ENCODE measurements at regions not wholly inside any gene's neighbourhood (a gene's known extent, or its start where the extent isn't known, plus 50 kb on each side); places are given as distances from the start of the nearest gene placed in this dataset.
"Not testable (repeated sequence)": the region's sequence is repeated elsewhere in the genome, so short reads cannot be mapped to it uniquely, and the experiment has no call there.

DNA sequence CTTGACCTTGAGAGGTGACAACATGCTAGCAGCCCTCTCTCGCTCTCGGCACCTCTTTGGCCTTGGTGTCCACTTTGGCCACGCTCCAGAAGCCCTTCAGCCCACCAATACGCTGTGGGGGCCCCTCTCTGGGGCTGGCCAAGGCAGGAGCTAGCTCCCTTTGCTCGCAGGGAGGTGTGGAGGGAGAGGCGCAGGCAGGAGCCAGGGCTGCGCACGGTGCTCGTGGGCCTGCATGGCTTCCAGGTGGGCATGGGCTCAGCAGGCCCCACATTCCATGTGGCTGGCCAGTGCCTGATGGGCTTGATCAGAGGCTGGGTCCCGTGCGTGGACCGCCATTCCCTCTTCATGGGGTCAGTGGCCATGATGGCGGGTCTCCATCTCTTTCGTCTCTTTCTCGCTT, 1237.0 kb upstream of the USP15 start:
- no peak for DNase-seq (ENCODE audit: low read depth)

DNA sequence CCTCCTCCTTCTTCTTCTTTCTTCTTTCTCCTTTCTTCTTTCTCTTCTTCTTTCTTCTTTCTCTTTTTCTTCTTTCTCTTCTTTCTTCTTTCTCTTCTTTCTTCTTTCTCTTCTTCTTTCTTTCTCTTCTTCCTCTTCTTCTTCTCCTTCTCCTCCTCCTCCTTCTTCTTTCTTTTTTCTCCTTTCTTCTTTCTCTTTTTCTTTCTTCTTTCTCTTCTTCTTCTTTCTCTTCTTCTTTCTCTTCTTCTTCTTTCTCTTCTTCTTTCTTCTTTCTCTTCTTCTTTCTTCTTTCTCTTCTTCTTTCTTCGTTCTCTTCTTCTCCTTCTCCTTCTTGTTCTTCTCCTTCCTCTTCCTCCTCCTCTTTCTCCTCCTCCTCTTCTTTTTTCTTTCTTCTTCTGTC, 1230.7 kb upstream of the USP15 start:
- no peak for DNase-seq (ENCODE audit: low read depth)

DNA sequence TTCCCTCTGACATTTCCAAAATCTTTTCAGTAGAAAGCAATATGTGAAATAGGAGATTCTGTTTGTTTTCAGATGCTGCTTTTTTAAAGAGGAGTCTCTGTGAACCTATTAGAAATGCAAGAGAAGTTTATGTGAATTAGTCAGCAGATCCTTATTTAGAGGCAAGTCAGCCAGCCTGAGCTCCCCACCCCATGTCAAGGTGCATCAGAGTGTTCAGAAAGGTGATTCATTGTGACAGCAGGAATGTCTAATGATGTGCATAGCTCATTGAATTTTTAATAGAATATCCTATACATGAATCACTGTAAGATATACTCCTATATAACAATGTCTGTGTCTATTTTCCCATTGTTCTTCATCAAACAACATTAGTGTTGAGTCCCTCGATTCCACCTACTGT, 1222.4 kb upstream of the USP15 start:
- DNase-seq (ENCODE audit: low read depth), result no peak

DNA sequence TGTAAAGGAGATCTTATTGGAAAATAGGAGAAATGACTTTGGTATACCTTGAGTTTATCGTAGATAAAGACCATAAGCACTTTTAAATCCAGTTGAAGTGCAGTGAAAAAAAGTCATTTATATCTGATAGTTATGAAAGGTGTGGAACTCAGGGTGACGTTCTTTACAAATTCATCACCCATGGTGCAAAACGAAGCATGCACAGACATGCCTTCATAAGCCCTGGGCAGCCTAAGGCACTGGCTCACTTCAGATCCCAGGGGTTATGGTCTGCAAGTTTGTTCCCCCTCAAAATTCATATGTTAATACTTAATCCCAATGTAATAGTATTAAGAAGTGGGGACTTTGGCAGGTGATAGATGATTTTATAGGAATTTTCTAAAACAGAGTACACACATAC, 1216.4 kb upstream of the USP15 start:
- no peak for DNase-seq (ENCODE audit: low read depth)

DNA sequence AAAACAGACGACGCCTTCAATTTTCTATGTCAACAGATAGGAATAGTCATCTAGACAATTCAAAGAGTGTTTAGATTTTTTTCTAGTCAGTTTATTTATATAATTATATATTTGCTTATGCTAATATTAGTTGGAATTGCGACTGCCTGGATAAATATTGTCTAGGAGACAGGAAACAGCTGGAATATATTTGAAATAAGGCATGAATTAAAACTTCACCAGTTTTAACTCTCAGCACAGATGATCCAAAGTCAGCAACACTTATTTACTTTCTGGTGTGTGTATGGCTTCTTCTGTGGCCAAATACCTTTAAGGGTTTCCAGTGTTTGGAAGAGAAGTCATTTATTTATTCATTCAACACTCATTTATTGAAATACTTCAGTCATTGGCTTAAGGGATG, 1215.4 kb upstream of the USP15 start:
- no peak for DNase-seq (ENCODE audit: low read depth)

DNA sequence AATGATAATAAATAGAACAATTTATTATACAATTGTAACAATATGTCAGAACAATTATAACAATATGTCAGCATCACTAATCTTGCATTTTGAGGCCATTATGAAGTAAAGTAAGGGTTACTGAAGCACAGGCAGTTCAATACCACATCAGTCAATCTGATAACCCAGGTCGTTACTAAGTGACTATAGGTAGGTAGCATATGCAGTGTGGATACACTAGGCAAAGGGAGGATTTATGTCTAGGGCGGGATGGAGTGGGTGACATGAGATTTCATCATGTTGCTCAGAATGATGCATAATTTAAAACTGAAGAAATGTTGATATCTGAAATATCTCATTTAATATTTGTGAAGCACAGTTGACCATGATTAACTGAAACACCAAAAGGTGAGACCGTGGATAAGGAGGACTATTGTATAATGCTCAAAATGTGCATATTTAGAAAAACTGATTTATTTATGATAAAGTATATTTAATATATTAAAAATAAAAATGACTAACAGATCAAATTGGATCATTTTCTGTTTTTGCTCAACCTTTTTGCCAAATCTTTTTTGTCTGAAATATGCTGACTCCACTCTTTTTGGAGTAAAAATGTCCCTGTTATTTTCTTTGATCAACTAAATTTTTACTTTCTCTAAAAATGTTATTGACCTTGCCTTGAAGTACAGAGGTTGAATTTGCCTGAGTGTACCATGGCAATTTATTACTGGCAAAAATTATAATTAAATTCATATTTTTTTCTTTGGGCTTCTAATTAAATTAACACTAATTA, 1189.4 kb upstream of the USP15 start:
- no peak for DNase-seq (ENCODE audit: low read depth)

DNA sequence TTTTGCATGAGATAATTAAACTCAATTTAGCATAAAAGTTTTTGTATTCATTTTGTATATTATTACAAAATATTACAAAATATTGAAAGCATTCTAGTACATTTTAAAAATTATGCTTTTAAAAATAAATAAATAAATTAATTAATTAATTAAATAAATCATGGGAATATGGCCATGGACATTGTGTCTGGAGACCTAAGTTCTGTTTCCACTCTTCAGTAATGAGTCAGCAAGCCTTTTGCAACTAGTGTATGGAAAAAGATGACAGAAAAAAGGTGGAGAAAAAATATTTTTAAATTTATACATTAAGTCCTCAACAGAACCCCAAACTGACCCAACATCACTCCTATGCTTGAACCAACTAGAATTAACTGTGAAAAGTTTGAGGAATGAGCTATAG, 1187.5 kb upstream of the USP15 start:
- DNase-seq (ENCODE audit: low read depth), result no peak

DNA sequence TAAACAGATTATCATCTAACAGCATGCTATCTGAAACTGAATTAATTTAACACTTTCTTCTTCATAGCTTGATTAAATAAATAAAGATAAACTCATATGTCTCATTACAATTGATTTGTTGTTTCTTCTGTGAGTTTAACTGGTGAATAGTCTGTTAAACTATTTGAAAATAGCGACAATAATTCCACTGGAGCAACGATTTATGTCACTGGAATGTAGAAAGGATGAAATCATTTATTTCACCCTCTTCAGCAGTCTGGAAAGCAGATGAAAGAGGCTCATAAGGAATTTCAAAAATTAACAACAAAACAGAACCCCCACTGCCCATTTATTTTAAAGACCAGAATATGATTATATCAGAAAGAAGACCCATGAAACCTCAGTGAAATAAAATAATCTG, 1165.1 kb upstream of the USP15 start:
- DNase-seq (ENCODE audit: low read depth), result no peak

DNA sequence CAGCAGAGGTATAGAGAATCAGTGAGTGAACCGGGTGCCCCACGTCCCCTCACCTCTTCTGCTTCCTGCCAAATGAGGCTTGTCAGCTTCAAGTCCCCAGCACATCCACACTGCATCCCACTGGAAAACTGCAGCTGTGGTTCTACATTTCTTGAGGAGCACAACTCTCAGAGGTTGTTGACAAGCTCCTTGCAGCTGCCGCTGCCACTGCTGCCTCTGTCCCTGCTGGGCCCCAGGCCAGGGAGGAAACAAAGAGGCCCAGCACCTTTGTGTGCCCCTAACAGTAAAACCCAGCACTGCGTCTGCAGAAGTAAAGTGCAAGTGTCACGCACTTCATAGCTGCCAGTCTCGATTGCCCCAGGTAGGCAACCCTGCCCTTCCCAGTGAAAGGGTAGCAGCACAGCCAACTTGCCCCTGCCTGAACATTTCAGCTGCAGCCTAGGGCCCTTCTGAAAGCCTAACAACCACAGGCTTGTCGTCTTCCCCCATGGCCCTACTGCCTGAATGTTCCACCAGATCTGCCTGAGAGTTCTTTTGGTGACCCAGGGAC, 1162.1 kb upstream of the USP15 start:
- DNase-seq (ENCODE audit: low read depth), result no peak

DNA sequence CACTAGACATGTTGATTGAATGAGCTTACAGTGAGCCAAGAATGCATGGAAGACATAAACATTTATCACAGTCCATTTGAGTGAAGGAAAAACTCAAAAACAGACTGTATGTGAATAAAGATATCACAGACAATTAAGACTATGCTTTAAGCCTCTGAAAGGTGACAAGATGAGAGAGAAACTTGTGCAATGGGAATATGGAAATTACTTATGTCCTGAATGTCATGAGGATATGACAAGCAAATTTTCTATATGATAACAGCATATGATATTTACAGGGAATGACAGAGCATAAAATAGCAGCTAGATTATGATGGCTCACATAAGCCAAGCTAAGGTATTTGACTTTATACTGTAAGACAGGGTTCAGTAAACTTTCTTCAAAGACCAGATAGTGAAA, 1153.1 kb upstream of the USP15 start:
- no peak for DNase-seq (ENCODE audit: low read depth)

DNA sequence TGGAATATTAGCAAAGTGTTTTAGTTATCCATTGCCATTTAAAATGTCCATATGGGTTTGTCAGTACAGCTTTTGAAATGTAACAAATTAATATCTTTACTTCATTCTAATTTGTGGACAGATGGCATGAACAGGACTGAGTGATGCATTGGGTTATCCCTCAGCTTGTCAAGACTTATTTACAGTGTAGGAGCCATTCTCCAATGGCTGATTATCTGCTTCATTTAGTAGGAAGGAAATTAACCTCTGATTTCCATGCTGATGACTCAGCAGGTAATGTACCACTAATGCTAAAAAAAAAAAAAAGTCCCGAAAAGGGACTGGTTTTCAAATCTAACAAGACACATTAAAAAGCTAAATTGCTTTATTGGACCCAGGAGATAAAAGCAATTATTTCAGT, 1149.0 kb upstream of the USP15 start:
- no peak for DNase-seq (ENCODE audit: low read depth)

DNA sequence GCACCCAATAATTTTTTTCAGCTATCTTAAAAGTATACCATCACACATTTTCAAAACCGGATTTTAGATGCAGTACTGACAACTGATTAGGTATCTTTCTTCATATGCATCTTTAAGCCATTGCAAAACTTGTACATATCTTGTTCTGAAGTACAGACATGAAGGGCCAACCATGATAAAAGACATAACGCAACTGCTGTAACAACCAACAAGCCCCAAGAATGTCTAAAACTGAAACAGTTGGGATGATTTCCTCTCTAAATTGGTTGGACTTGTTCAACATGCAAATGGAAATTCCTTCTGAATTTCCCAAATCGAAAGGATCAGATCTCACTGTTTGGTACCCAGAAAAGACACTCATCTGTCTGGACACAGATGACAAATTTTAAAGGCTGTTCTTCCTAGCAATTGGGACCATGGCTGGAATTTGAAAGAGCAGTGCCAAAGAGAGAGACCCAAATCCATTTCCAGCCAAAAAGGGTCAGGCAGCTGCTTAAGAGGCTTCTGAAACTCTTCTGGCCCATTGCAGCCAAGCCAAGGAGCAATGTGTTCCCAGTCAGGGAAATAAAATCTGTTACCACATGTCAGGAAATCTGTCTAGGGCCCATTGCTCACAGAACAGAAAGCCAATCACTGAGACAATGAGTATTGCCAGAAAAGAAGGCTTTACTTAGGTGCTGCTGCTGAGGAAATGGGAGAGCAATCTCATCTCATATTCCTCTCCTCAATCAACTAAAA, 1122.4 kb upstream of the USP15 start:
- no peak for DNase-seq (ENCODE audit: low read depth)

DNA sequence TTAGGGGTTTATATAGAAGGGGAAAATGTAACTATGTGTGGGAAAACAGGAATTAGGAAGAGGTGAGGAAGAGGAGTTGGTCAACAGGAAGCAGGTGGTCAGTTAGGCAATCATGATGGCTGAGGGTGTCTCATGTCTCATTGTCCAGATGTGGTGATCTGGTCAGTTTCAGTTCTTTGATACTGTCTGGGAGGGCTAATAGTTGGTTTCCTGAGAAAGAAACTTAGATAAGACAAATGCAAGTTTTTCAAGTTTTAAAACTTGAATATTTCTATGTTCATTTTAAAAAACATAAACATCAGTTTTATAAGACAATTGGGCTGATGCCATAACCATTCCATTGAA, 1121.8 kb upstream of the USP15 start:
- DNase-seq (ENCODE audit: low read depth), result no peak

DNA sequence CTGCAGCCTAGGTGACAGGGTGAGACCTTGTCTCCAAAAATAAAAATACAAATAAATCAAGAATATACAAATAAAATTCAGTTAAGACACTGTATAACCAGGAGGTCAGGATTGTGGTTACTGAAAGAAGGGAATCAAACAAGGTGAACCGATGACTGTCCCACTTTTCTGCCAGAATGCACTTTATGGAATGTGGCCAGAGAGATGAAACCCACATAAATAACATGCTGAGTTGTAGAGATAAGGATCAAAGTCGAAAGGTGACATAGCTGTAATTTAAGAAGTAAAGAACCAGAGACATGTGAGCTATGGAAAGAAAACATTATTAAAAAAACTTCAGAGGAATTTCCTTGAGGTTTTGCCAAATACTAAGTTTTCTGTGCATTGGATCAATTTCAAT, 1098.2 kb upstream of the USP15 start:
- DNase-seq (ENCODE audit: low read depth), result no peak

DNA sequence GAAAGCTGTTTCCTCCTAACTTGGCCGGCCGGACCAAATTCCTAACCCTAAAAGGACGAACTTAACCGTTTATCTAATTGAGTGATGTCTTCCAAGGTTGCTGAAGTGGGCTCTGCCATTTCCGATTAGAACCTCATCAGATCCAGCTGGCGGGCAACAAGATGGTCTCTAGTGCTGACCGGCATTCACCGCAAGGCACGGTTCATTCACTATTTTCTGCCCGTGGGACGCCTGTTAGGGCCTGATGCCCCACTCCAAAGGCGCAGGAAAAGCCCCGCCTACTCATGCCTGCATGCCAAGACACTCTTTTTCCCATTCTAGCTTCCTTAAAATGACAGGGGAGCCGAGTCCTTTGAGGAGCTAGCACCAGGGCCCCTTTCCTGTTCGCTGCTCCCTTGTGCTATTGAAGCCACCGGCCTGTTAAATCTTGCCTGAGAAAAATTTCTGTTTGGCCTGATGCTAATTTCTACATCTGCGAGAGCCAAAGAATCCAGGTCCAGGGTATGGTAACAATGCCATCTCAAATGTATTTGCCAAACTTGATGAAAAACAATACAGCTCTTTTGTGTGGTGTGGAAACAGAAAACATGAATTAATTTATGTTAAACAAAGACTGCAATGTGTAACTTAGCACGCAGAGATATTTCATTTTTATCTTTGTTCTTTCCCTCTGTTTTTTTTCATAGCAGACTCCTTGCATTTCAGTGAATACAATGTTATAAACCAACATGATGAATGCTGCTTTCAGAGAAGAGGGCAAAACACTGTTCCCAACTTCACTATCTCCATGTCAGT, 1071.2 kb upstream of the USP15 start:
- no peak for DNase-seq (ENCODE audit: low read depth)

DNA sequence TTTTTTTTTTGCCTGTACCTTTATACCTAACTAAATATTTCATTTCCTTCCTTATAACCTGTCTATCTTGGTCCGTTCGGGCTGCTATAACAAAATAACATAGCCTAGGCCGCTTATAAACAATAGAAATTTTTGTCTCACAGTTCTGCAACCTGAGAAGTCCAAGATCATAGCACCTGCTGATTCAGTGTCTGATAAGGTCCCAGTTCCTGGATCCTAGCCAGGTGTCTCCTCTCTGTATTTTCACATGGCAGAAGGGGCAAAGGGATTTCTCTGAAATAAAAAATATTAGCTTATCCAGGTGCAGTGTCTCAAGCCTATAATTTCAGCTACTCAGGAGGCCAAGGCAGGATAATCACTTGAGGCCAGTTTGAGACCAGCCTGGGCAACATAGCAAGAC, 1046.6 kb upstream of the USP15 start:
- DNase-seq (ENCODE audit: low read depth), result no peak

DNA sequence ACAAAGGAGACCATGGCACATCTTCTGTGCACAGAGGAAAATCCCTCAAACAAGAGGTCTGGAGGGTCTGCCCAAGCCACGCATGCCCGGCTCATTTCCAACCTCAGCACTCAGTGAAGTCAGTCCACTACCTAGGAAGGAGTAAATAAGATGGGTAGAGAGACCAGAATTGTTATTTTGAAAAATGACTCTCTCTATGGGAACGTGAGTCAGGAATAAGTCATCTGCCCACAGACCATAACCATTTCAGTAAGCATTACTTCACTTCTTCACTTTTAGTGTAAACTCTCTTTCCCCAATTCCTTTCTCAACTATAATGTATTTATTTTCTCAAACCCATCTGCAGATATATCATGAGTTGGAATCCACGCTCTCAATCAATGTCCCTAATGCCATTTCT, 1039.9 kb upstream of the USP15 start:
- no peak for DNase-seq (ENCODE audit: low read depth)

DNA sequence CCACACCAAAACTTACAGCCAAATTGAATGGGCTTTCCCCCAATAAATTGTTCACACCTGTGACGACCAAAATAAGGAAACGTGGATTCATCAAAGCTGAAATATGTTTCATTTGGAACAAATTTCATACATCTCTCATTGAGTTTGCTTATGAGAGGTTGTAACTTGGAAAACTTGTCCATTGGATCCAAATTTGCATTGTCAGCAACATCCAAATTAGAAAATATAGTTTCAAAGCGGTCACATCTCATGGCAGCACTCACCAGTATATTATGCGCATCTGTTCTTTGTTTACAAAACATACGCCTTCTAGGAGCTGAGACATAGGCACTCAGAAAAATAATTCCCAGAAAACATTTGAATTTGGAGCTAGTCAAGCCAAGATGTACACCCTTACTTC, 1028.2 kb upstream of the USP15 start:
- no peak for DNase-seq (ENCODE audit: low read depth)

DNA sequence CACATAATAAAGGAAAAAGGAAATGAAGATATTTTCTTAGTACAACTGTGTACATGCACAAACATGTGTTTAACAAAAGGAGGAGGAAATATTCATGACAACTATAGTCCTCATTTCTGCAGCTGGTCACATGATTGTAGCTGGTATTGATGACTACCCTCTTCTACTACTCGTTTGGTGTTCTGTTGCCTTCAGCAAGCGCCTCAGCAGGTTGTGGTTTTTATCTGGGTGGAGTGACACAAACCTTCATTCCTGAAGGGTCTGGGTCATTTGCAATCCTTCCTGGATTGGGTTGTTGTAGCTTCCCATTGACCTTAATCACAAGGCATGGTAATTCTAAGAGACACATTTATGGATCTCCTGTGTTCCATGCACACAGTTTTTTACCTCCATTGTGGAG, 1009.9 kb upstream of the USP15 start:
- DNase-seq (ENCODE audit: low read depth), result no peak

DNA sequence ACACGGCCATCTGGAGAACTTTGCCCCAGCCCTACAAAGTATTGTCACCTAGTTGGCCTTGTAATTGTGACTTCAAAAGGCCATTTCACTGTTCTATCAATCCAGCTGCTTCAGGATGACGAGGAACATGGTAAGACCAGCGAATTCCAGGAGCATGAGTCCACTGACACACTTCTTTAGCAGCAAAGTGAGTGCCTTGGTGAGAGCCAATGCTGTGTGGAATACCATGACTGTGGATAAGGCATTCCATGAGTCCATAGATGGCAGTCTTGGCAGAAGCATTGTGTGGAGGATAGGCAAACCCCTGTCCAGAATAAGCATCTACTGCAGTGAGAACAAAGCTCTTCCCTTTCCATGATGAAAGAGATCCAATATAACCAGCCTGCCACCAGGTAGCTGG, 1009.1 kb upstream of the USP15 start:
- DNase-seq (ENCODE audit: low read depth), result no peak

DNA sequence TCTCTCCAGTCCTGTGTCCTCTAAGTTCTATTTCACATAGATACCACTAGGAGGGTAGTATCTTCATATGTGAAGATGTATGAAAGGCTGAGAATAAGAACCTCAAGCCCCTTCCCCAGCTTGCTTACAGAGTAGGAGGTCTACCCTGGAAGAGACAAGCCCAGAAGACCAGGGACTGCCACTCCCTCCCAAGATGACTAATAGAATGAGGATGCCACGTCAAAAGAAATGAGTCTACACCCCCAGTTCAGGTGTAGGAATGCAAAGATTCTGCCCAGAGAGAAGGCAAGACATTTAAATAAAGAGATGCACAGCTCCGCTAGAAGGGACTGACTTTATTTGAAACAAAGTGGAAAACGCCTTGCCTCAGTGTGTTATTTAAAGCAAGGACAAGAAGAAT, 1006.0 kb upstream of the USP15 start:
- DNase-seq (ENCODE audit: low read depth), result no peak

DNA sequence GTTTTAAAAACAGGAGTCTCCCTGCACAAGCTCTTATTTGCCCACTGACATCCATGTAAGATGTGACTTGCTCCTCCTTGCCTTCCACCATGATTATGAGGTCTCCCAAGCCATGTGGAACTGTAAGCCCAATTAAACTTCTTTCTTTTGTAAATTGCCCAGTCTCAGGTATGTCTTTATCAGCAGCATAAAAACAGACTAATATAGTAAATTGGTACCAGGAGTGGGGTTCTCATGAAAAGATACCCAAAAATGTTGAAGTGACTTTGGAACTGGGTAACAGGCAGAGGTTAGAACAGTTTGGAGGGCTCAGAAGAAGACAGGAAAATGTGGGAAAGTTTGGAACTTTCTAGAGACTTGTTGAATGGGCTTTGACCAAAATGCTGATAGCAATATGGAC, 995.9 kb upstream of the USP15 start:
- DNase-seq (ENCODE audit: low read depth), result not testable (repeated sequence)

DNA sequence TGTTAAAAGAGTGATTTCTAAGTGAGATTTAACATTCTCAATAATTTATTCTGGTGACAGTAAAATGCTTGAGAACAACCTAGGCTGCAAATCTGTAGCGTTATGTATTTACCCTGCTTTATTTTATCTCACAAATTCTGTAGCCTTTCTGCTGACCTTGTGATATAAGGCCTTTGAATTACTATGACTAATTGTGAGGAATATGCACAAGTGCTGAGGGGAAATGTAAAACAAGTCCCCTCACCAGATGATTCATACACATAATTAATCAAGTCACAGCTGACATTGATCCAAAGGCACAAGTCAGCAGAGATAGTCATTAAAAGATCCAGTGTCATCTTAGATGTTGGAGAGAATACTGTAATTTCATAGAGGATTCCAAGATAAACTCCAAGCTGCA, 992.7 kb upstream of the USP15 start:
- no peak for DNase-seq (ENCODE audit: low read depth)
